Upper lobe of left lung (tissue), 4 donors: ENCODE measurements at regions not wholly inside any gene's neighbourhood (a gene's known extent, or its start where the extent isn't known, plus 50 kb on each side); places are given as distances from the start of the nearest gene placed in this dataset.

ENCODE experiments used
- POLR2A ChIP-seq, 4 donors: fragments of 450-650 bp; IDR thresholded peaks; one replicate each; pipeline ENCODE4 v1.5.1; 2016 to 2017; ENCODE audit warnings: antibody characterized with exemption in 4 of 4, mild to moderate bottlenecking in 2 of 4
- POLR2AphosphoS5 ChIP-seq, 2 donors: sonication (generic); formaldehyde crosslinking; IDR thresholded peaks; one replicate each; pipeline ENCODE4 v1.5.1; 2017; ENCODE audit warnings: antibody characterized with exemption in 2 of 2
- TF ChIP-seq, protein P1 (sequence below), 6 experiments: fragments of 450-650 bp in 4 of 6; fragments of 200-600 bp in 2 of 6; sonication (generic) in 2 of 6; IDR thresholded peaks; one replicate each; pipeline ENCODE4 v1.5.1; 2016 to 2019; ENCODE audit warnings: antibody characterized with exemption in 6 of 6

DNA sequence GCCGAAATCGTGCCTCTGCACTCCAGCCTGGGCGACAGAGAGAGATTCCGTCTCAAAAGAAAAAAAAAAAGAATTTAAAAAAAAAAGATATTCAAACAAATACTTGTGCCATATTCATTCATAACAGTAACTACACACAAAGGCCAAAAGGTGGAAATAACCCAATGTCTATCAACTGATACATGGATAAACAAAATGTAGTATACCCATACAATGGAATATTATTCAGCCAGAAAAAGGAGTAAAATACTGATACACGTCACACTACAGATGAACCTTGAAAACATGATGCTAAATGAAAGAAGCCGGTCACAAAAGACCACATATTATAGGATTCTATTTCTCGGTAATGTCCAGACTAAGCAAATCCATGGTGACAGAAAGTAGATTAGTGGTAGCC is 109.4 kb upstream of the SOD1 start:
- TF ChIP-seq, protein P1, sequence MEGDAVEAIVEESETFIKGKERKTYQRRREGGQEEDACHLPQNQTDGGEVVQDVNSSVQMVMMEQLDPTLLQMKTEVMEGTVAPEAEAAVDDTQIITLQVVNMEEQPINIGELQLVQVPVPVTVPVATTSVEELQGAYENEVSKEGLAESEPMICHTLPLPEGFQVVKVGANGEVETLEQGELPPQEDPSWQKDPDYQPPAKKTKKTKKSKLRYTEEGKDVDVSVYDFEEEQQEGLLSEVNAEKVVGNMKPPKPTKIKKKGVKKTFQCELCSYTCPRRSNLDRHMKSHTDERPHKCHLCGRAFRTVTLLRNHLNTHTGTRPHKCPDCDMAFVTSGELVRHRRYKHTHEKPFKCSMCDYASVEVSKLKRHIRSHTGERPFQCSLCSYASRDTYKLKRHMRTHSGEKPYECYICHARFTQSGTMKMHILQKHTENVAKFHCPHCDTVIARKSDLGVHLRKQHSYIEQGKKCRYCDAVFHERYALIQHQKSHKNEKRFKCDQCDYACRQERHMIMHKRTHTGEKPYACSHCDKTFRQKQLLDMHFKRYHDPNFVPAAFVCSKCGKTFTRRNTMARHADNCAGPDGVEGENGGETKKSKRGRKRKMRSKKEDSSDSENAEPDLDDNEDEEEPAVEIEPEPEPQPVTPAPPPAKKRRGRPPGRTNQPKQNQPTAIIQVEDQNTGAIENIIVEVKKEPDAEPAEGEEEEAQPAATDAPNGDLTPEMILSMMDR (IDR thresholded peaks at IDR 0.05) = no peak
- TF ChIP-seq POLR2A (IDR thresholded peaks at IDR 0.05) (no peak), POLR2AphosphoS5 (IDR thresholded peaks at IDR 0.05) (no peak)
